ENCODE measurements at regions not wholly inside any gene's neighbourhood (a gene's known extent, or its start where the extent isn't known, plus 50 kb on each side); places are given as distances from the start of the nearest gene placed in this dataset.

GRCh38 chr2:41873102-41874031 lies 174.5 kb upstream of the PKDCC start:
- 65 to 80% (median 74%) methylated on average over 4 of the region's 4 CpGs for WGBS, 3 donors
- no peak overlapping the region for H3K27ac ChIP-seq
- H3K36me3 ChIP-seq (ENCODE audit: insufficient read depth in 1 of 2, low read depth in 1 of 2), result no peaks in the 10 kb centered on the region
- ATAC-seq (no peak), DNase-seq (no peak)
- no peak overlapping the region for H3K4me3 ChIP-seq
- TF ChIP-seq CTCF (IDR thresholded peaks at IDR 0.05), result no peak
- no peaks in the 10 kb centered on the region for H3K27me3 ChIP-seq (ENCODE audit: insufficient read depth in 3 of 3, low read length in 2 of 3)
- H3K4me1 ChIP-seq, result peaks cover 9% of the 10 kb centered on the region
- no peaks in the 10 kb centered on the region for H3K9me3 ChIP-seq
- intact Hi-C loops (cut with DNase I), result loop anchor here in 1 of 2 donors (10.0 kb wide), 1 partner anchor 461 kb away; no protein-coding TSS in a partner anchor

GRCh38 chr2:41877114-41877678 lies 170.6 kb upstream of the PKDCC start:
- Histone ChIP-seq H3K27ac (no peak overlapping the region), H3K4me1 (peaks cover 4% of the 10 kb centered on the region), H3K36me3 (ENCODE audit: insufficient read depth in 1 of 2, low read depth in 1 of 2) (no peaks in the 10 kb centered on the region), H3K4me3 (no peak overlapping the region), H3K27me3 (ENCODE audit: insufficient read depth in 3 of 3, low read length in 2 of 3) (no peaks in the 10 kb centered on the region), H3K9me3 (no peaks in the 10 kb centered on the region)
- no peak for TF ChIP-seq CTCF (IDR thresholded peaks at IDR 0.05)
- intact Hi-C loops (cut with DNase I), result loop anchor here in 1 of 2 donors (10.0 kb wide), 1 partner anchor 458 kb away; no protein-coding TSS in a partner anchor
- DNase-seq, result no peak
- ATAC-seq, result no peak
- WGBS, 3 donors, result 88 to 93% (median 91%) methylated on average over 14 of the region's 14 CpGs

GRCh38 chr2:41878056-41878455 lies 169.8 kb upstream of the PKDCC start:
- 90 to 92% (median 91%) methylated on average over 10 of the region's 10 CpGs for WGBS, 3 donors
- Histone ChIP-seq H3K27me3 (ENCODE audit: insufficient read depth in 3 of 3, low read length in 2 of 3) (no peaks in the 10 kb centered on the region), H3K27ac (no peak overlapping the region), H3K4me1 (peaks cover 4% of the 10 kb centered on the region), H3K9me3 (no peaks in the 10 kb centered on the region), H3K36me3 (ENCODE audit: insufficient read depth in 1 of 2, low read depth in 1 of 2) (no peaks in the 10 kb centered on the region), H3K4me3 (no peak overlapping the region)
- no peak for ATAC-seq
- intact Hi-C loops (cut with DNase I), result loop anchor here in 1 of 2 donors (10.0 kb wide), 1 partner anchor 457 kb away; no protein-coding TSS in a partner anchor
- DNase-seq, result no peak
- no peak for TF ChIP-seq CTCF (IDR thresholded peaks at IDR 0.05)

GRCh38 chr2:41878716-41879234 lies 169.0 kb upstream of the PKDCC start:
- ATAC-seq (peak in 2 of 4 donors; percentile 24 to 56), DNase-seq (peak; percentile 34 to 62)
- whole genome bisulfite sequencing, 3 donors, result 61 to 77% (median 69%) methylated on average over 11 of the region's 11 CpGs
- TF ChIP-seq CTCF (IDR thresholded peaks at IDR 0.05), result no peak
- no peak overlapping the region for H3K4me3 ChIP-seq
- H3K4me1 ChIP-seq, result peaks cover 4% of the 10 kb centered on the region
- H3K27ac ChIP-seq, result no peak overlapping the region
- H3K36me3 ChIP-seq (ENCODE audit: insufficient read depth in 1 of 2, low read depth in 1 of 2), result no peaks in the 10 kb centered on the region
- H3K27me3 ChIP-seq (ENCODE audit: insufficient read depth in 3 of 3, low read length in 2 of 3), result no peaks in the 10 kb centered on the region
- intact Hi-C loops (cut with DNase I), result loop anchor here in 1 of 2 donors (10.0 kb wide), 1 partner anchor 456 kb away; no protein-coding TSS in a partner anchor
- H3K9me3 ChIP-seq, result no peaks in the 10 kb centered on the region
